Type B pancreatic cell (in vitro differentiated cells): ENCODE measurements at regions not wholly inside any gene's neighbourhood (a gene's known extent, or its start where the extent isn't known, plus 50 kb on each side); places are given as distances from the start of the nearest gene placed in this dataset.
"Not testable (repeated sequence)": the region's sequence is repeated elsewhere in the genome, so short reads cannot be mapped to it uniquely, and the experiment has no call there.

Experiments used
- DNase-seq: peaks from one replicate; pipeline ENCODE4 v3.0.0; 2021; ENCODE audit warnings: mixed read lengths; ENCODE audit not compliant: unreplicated experiment; ENCODE audit errors: extremely low spot score
- H3K27ac Mint-ChIP-seq: 2 replicates; pipeline ENCODE4 v1.8.0; 2021; ENCODE audit warnings: mild to moderate bottlenecking, mixed read lengths
- H3K27me3 Mint-ChIP-seq: 2 replicates; pipeline ENCODE4 v1.8.0; 2021; ENCODE audit warnings: mixed read lengths
- H3K36me3 Mint-ChIP-seq: 2 replicates; pipeline ENCODE4 v1.8.0; 2021; ENCODE audit warnings: mixed read lengths
- H3K4me1 Mint-ChIP-seq: one replicate; pipeline ENCODE4 v1.8.0; 2021; ENCODE audit warnings: mixed read lengths; ENCODE audit not compliant: unreplicated experiment
- H3K4me3 Mint-ChIP-seq: 2 replicates; pipeline ENCODE4 v1.8.0; 2021; ENCODE audit warnings: mild to moderate bottlenecking, mixed read lengths
- H3K9me3 Mint-ChIP-seq: 2 replicates; pipeline ENCODE4 v1.8.0; 2021; ENCODE audit warnings: mixed read lengths
- TF ChIP-seq, protein P1 (sequence below): fragments of 200-600 bp; sonication (generic); conservative IDR thresholded peaks from 2 replicates; pipeline ENCODE4 v1.5.0; 2021; ENCODE audit warnings: antibody characterized with exemption, mild to moderate bottlenecking

DNA sequence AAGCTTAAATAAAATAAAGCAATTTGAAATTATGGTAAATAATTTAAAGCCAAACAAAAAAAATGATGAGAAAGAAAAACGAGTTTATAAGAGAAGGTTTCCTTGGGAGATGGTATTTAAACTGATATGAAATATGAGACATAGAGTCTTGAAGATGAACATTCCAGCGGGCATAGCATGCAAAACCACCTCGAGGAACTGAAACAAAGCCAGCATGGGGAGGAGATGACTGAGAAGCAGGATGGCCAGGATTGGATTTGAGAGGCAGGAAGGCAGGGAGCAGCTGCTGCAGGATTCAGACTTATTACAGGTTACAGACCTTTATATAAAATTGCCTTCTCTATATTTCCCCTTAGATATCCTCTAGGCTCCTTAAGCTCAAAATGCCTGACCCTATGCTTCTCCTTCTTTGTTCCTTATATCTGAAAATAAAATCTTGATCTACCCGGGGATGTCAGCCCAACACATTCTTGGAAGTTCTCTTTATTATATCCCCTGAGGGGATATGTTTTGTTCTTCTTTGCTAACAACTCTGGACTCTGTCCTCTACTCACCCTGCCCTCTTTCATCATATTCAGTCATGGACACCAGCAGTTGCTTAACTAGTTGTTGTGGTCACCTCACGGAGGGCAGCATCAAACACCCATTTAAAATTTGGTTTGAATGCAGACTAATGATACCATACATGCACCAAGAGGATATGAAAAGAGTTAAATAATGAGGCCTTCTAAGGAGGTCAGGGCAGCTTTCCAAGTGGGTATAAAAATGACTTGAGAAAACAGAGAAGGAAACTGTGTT is 719.1 kb upstream of the B3GALT2 start:
- TF ChIP-seq, protein P1, sequence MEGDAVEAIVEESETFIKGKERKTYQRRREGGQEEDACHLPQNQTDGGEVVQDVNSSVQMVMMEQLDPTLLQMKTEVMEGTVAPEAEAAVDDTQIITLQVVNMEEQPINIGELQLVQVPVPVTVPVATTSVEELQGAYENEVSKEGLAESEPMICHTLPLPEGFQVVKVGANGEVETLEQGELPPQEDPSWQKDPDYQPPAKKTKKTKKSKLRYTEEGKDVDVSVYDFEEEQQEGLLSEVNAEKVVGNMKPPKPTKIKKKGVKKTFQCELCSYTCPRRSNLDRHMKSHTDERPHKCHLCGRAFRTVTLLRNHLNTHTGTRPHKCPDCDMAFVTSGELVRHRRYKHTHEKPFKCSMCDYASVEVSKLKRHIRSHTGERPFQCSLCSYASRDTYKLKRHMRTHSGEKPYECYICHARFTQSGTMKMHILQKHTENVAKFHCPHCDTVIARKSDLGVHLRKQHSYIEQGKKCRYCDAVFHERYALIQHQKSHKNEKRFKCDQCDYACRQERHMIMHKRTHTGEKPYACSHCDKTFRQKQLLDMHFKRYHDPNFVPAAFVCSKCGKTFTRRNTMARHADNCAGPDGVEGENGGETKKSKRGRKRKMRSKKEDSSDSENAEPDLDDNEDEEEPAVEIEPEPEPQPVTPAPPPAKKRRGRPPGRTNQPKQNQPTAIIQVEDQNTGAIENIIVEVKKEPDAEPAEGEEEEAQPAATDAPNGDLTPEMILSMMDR = no peak
- H3K4me3 Mint-ChIP-seq = no peak overlapping the region
- H3K27me3 Mint-ChIP-seq = no peaks in the 10 kb centered on the region
- no peak overlapping the region for H3K27ac Mint-ChIP-seq
- no peaks in the 10 kb centered on the region for H3K9me3 Mint-ChIP-seq
- peaks cover 4% of the 10 kb centered on the region for H3K4me1 Mint-ChIP-seq
- no peaks in the 10 kb centered on the region for H3K36me3 Mint-ChIP-seq
- no peak for DNase-seq

DNA sequence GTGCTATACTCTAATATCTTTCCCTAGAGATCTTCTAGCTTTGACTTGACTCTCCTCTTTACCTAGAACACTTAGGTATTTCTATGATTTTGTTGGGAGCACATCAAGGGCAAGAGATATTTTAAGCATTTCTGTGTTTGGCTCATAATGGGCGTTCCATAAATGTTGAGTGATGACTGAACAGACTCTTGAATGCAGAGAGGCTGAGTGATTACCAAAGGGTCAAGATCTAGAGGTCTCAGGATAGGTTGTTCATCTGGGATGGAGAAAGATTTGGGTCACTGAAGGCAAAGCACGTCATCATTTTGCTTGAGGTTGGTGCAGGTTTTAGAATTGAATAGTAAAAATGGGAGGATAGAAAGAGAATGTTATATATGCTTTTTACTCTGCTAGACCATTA is 705.4 kb upstream of the B3GALT2 start:
- Mint-ChIP-seq H3K4me3 (no peak overlapping the region), H3K9me3 (no peaks in the 10 kb centered on the region), H3K27ac (no peak overlapping the region), H3K36me3 (no peaks in the 10 kb centered on the region), H3K27me3 (no peaks in the 10 kb centered on the region), H3K4me1 (no peaks in the 10 kb centered on the region)
- DNase-seq = no peak
- TF ChIP-seq, protein P1 = no peak

DNA sequence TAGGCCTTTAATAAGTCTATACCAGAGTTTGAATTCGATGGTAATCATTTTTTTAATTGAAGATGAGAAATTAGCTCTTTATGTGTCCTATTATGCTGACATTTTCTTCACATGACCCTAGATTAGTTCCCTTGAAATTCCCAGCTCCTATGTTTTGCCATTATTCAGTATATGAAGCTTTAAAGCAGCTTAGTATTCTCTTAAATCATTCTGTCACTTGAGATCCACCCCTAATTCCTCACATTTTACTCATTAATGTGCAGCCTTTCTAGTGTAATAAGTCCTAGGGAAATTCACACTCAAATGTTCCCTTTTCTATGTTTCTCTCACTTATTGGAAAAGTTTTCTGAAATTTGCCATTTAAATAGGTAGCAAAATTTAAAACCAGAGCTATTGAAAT is 704.5 kb upstream of the B3GALT2 start:
- Mint-ChIP-seq H3K27ac (no peak overlapping the region), H3K4me3 (no peak overlapping the region), H3K9me3 (no peaks in the 10 kb centered on the region), H3K36me3 (no peaks in the 10 kb centered on the region), H3K4me1 (no peaks in the 10 kb centered on the region), H3K27me3 (no peaks in the 10 kb centered on the region)
- DNase-seq = no peak
- TF ChIP-seq, protein P1 = no peak

DNA sequence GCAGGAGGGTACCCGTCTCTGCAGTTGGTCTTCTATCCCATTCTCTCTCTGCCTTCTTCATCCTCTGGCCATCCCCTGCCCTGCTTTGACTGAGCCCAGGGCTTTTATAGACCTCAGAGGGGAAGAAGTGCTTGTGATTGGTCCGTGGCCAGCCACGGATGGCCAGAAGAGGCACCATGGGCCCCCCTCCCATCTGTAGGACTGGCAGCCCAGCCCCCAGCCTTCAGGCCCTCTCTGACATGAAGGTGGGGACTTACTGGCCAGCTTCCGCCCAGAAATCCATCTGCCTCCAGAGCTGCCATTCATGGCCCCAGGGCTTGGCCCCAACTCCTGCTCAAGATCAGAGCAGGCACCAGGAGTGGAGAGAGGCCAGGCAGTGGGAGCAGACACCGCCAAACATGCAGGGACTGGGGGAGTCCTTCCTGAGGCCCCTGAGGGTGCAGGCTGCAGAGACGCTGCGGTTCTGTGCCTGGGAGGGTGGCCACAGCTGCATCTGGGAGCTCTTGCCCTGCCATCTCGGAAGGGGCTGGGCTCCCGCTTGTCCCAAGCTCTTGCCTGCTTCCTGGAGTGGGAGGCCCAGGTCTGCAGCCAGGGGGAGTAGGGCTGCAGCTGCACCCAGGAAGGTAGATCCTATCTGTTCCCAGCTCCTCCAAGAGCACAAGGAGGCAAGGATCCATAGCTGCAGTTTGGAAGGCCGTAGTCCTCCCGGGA is 698.6 kb upstream of the B3GALT2 start:
- Mint-ChIP-seq H3K9me3 (no peaks in the 10 kb centered on the region), H3K27ac (no peak overlapping the region), H3K4me1 (no peaks in the 10 kb centered on the region), H3K27me3 (no peaks in the 10 kb centered on the region), H3K4me3 (no peak overlapping the region), H3K36me3 (no peaks in the 10 kb centered on the region)
- no peak for DNase-seq
- TF ChIP-seq, protein P1 = no peak

DNA sequence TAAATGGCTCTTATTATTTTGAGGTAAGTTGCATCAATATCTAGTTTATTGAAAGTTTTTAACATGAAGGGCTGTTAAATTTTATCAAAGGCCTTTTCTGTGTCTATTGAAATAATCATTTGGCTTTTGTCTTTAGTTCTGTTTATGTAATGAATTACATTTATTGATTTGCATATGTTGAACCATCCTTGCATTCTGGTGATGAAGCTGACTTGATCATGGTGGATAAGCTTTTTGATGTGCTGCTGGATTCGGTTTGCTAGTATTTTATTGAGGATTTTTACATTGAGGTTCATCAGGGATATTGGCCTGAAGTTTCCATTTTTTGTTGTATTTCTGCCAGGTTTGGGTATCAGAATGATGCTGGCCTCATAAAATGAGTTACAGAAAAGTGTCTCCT is 691.5 kb upstream of the B3GALT2 start:
- not testable (repeated sequence) for H3K4me3 Mint-ChIP-seq, H3K27me3 Mint-ChIP-seq, H3K27ac Mint-ChIP-seq

DNA sequence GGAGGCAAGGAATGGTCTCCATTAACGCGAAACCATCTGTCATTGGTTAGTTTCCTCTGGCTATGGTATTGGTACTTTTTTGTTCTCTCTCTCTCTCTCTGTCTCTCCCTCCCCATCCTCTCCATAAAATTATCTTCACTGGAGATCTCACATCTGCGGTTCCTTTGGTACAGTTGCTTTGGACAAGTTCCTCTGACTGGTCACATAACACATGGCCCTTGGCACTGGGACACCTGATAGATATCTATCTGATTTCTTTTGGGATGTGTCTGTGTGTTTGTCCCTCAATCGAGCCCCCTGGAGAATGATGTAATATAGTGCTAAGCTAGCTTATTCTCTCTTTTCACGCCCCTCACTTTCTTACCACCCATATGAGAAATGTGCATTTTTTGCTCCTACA is 682.0 kb upstream of the B3GALT2 start:
- Mint-ChIP-seq H3K4me1 (no peaks in the 10 kb centered on the region), H3K4me3 (no peak overlapping the region), H3K27me3 (no peaks in the 10 kb centered on the region), H3K9me3 (no peaks in the 10 kb centered on the region), H3K27ac (no peak overlapping the region), H3K36me3 (no peaks in the 10 kb centered on the region)
- no peak for DNase-seq
- TF ChIP-seq, protein P1 = no peak

More for the DNA sequence above, 691.5 kb upstream of the B3GALT2 start:
- H3K36me3 Mint-ChIP-seq, DNase-seq, H3K9me3 Mint-ChIP-seq, H3K4me1 Mint-ChIP-seq: not testable (repeated sequence)
